Calu3 (cell line): ENCODE measurements at regions not wholly inside any gene's neighbourhood (a gene's known extent, or its start where the extent isn't known, plus 50 kb on each side); places are given as distances from the start of the nearest gene placed in this dataset.
"Not testable (repeated sequence)": the region's sequence is repeated elsewhere in the genome, so short reads cannot be mapped to it uniquely, and the experiment has no call there.

ENCODE experiments used
- BruUV-seq: library from RNA; stranded (reverse); fragments of 400-500 nt; replicated peaks from 2 replicates; lab custom pipeline; 2021; lab: Mats Ljungman, UMichigan
- CTCF ChIA-PET: fragments of 300-600 bp; sonication (Branson Sonifier 250); formaldehyde crosslinking; loops from one replicate; lab custom pipeline; 2022; ENCODE audit warnings: antibody characterized with exemption; lab: Charles Lee
- DNase-seq: peaks from one replicate; pipeline ENCODE4 v3.0.0; 2022
- H3K27ac Mint-ChIP-seq: one replicate; pipeline ENCODE4 v1.8.0; 2022; ENCODE audit warnings: mixed read lengths; ENCODE audit not compliant: unreplicated experiment
- H3K27me3 Mint-ChIP-seq: one replicate; pipeline ENCODE4 v1.8.0; 2022; ENCODE audit warnings: mixed read lengths; ENCODE audit not compliant: unreplicated experiment
- H3K36me3 Mint-ChIP-seq: one replicate; pipeline ENCODE4 v1.8.0; 2022; ENCODE audit warnings: mild to moderate bottlenecking, moderate library complexity, mixed read lengths; ENCODE audit not compliant: insufficient read depth, unreplicated experiment
- H3K4me1 Mint-ChIP-seq: one replicate; pipeline ENCODE4 v1.8.0; 2022; ENCODE audit warnings: mild to moderate bottlenecking, low read depth, mixed read lengths; ENCODE audit not compliant: unreplicated experiment
- H3K4me3 Mint-ChIP-seq: one replicate; pipeline ENCODE4 v1.8.0; 2022; ENCODE audit warnings: mild to moderate bottlenecking, low read depth, moderate library complexity, mixed read lengths; ENCODE audit not compliant: unreplicated experiment
- H3K9me3 Mint-ChIP-seq: one replicate; pipeline ENCODE4 v1.8.0; 2022; ENCODE audit warnings: low read depth, mixed read lengths; ENCODE audit not compliant: unreplicated experiment
- intact Hi-C: fragments of 100-400 bp; cut with micrococcal nuclease; formaldehyde crosslinking; loops from one replicate; pipeline ENCODE4 v1.10.0; 2022; ENCODE audit not compliant: unreplicated experiment
- TF ChIP-seq, protein P1 (sequence below): fragments of 200-600 bp; IDR thresholded peaks from one replicate; pipeline ENCODE4 v1.8.0; 2022; ENCODE audit warnings: antibody characterized with exemption; ENCODE audit not compliant: unreplicated experiment

DNA sequence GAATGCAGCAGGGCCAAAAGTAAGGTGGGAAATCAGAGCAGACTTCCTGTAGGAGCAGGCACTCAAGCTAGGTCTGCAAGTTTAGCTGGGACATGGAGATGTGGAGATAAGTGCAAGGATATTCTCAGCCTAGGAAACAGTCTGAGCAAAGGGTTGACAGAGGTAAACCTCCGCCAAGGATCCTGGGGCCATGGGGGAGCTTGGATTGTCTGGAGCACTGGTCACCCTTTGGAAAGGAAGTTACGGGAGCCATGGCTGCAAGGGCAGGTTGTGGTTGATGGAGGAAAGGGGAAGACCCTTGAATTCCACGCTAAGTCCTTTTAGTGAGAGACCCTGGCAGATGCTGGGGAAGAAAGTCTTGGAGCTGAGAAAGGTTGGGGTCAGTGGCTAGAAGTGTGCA, 150.9 kb downstream of the PTPRU start:
- BruUV-seq, result no TSS peak
- H3K4me3 Mint-ChIP-seq, result no peak overlapping the region
- CTCF ChIA-PET, result no interaction called here

DNA sequence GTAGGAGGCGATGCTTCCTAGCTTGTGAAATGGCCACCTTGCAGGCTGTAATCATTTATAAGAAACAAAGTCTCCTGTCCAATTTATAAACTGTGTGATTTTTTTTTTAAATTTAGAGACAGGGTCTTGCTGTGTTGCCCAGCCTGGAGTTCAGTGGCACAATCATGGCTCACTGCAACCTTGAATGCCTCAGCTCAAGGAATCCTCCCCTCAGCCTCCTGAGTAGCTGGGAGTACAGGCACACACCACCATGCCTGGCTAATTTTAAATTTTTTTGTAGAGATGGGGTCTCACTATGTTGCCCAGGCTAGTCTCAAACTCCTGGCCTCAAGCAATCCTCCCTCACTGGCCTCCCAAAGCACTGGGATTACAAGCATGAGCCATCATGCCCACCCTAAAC, 150.1 kb downstream of the PTPRU start:
- H3K36me3 Mint-ChIP-seq, CTCF ChIA-PET, H3K9me3 Mint-ChIP-seq, H3K4me3 Mint-ChIP-seq, H3K4me1 Mint-ChIP-seq, DNase-seq, BruUV-seq, intact Hi-C loops, H3K27ac Mint-ChIP-seq: not testable (repeated sequence)
- peaks cover 81% of the 10 kb centered on the region for H3K27me3 Mint-ChIP-seq

More for the DNA sequence above, 150.9 kb downstream of the PTPRU start:
- peaks cover 3% of the 10 kb centered on the region for H3K9me3 Mint-ChIP-seq
- H3K36me3 Mint-ChIP-seq, result no peaks in the 10 kb centered on the region
- DNase-seq, result no peak
- peaks cover 84% of the 10 kb centered on the region for H3K27me3 Mint-ChIP-seq
- H3K27ac Mint-ChIP-seq, result no peak overlapping the region
- H3K4me1 Mint-ChIP-seq, result peaks cover 10% of the 10 kb centered on the region
- TF ChIP-seq, protein P1, sequence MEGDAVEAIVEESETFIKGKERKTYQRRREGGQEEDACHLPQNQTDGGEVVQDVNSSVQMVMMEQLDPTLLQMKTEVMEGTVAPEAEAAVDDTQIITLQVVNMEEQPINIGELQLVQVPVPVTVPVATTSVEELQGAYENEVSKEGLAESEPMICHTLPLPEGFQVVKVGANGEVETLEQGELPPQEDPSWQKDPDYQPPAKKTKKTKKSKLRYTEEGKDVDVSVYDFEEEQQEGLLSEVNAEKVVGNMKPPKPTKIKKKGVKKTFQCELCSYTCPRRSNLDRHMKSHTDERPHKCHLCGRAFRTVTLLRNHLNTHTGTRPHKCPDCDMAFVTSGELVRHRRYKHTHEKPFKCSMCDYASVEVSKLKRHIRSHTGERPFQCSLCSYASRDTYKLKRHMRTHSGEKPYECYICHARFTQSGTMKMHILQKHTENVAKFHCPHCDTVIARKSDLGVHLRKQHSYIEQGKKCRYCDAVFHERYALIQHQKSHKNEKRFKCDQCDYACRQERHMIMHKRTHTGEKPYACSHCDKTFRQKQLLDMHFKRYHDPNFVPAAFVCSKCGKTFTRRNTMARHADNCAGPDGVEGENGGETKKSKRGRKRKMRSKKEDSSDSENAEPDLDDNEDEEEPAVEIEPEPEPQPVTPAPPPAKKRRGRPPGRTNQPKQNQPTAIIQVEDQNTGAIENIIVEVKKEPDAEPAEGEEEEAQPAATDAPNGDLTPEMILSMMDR, result no peak
- intact Hi-C loops, result no loop called here

DNA sequence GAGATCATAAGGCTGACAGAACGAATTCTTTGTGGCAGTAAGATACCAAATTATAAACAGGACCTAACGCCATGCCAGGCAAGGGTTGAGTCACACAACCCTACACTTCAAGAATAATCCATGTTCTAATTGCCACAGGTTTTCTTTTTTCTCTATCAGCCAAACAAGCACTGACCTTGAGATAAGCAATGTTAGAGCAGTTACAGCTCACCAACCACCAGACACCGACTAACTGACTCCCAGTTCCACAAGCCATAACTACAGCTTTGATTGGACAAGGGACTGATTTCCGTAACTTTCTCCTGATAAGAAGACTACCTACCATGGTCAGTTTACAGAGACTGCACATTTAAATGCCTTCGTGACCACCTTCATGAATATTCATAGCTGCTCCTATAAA, 149.6 kb downstream of the PTPRU start:
- TF ChIP-seq, protein P1, result no peak
- Mint-ChIP-seq H3K4me3 (no peak overlapping the region), H3K27me3 (peaks cover 76% of the 10 kb centered on the region), H3K36me3 (no peaks in the 10 kb centered on the region), H3K4me1 (peaks cover 10% of the 10 kb centered on the region), H3K9me3 (peaks cover 3% of the 10 kb centered on the region), H3K27ac (no peak overlapping the region)
- DNase-seq, result no peak
- BruUV-seq, result no TSS peak
- CTCF ChIA-PET, result no interaction called here
- intact Hi-C loops, result no loop called here

DNA sequence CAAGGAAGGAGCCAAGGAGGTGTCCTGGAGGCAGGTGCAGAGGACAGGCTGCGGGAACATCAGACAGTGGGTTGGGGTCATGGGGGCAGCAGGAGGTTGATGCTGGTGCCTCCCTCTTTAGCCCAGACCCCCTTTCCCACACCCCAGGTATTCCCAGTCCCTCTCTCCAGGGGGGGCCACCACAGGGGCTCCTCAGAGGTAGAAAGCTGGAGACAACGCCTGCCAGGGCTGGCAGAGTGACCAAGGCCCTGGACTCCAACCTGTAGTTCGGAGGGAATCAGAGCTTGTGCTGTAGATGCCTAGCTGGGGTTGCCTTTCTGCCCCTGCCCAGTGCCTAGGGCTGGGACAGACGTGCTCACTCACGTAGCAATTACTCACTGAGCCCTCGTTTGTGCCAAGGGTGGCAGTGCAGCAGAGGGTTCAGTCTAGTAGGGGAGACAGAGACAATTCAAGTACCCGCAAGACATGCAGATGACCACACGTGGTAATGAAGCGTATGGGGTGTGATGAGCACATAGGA, 148.2 kb downstream of the PTPRU start:
- intact Hi-C loops, result no loop called here
- peaks cover 62% of the 10 kb centered on the region for H3K27me3 Mint-ChIP-seq
- no peak overlapping the region for H3K27ac Mint-ChIP-seq
- no peak overlapping the region for H3K4me3 Mint-ChIP-seq
- no peaks in the 10 kb centered on the region for H3K36me3 Mint-ChIP-seq
- H3K9me3 Mint-ChIP-seq, result peaks cover 3% of the 10 kb centered on the region
- TF ChIP-seq, protein P1, result no peak
- no TSS peak for BruUV-seq
- DNase-seq, result no peak
- peaks cover 10% of the 10 kb centered on the region for H3K4me1 Mint-ChIP-seq
- CTCF ChIA-PET, result interaction anchor here (1.0 kb wide), 1 partner anchor 139 kb away, joined by 3 read pairs; no protein-coding TSS in a partner anchor

DNA sequence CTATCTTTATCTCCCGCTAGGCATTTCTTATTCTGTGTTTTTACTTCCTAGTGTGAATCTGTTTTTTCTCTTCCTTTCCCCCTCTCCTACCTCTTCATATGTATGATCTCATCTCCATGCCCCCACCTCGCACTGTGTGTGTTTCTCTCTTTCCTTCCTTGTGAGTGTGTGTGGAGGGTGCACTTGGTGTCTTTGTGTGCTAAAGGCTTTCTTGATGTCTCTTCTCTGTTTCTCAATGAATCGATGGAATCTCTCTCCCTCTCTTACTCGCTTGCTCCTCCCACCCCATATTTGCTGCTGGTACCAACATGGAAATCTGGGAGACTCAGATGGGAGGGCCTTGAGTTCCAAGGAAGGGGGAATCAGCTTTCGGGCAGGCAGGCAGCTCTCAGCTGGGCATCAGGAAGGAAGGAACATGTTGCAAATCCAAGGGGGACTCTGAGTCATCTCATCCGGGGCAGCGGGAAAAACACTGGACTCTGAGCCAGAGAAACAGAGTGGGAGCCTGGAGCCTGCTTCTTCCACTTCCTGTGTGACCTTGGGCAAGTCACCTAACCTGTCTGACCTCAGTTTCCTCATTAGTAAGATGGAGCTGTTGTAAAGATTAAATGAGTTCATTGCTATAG, 147.5 kb downstream of the PTPRU start:
- intact Hi-C loops, result no loop called here
- Mint-ChIP-seq H3K36me3 (no peaks in the 10 kb centered on the region), H3K27ac (no peak overlapping the region), H3K4me1 (peaks cover 10% of the 10 kb centered on the region), H3K9me3 (peaks cover 8% of the 10 kb centered on the region), H3K4me3 (no peak overlapping the region), H3K27me3 (peaks cover 59% of the 10 kb centered on the region)
- no peak for DNase-seq
- CTCF ChIA-PET, result no interaction called here
- no TSS peak for BruUV-seq
- TF ChIP-seq, protein P1, result no peak
